ENCODE measurements at regions not wholly inside any gene's neighbourhood (a gene's known extent, or its start where the extent isn't known, plus 50 kb on each side); places are given as distances from the start of the nearest gene placed in this dataset.

DNA sequence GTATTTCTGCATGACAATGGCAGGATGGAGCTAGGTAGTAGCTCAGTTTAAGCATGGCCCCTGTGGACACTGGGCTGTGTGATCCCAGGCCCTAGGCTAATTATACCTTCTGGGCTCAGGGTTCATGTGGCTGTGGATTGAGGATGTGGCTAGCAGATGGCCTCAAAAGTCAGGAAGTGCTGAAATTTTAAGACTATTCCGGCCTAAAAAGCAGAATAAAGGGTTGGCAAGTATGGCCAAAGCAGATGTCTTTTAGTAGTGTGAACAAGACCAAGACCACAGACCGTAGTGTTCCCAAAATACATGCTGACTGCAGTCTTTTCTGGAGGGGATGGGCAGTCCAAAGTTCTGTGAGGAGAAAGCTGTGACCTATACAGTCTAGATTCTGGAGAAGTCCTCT, 115.7 kb upstream of the RAG2 start:
- no peak for TF ChIP-seq POLR2A (IDR thresholded peaks at IDR 0.05)
- TF ChIP-seq, protein P1, sequence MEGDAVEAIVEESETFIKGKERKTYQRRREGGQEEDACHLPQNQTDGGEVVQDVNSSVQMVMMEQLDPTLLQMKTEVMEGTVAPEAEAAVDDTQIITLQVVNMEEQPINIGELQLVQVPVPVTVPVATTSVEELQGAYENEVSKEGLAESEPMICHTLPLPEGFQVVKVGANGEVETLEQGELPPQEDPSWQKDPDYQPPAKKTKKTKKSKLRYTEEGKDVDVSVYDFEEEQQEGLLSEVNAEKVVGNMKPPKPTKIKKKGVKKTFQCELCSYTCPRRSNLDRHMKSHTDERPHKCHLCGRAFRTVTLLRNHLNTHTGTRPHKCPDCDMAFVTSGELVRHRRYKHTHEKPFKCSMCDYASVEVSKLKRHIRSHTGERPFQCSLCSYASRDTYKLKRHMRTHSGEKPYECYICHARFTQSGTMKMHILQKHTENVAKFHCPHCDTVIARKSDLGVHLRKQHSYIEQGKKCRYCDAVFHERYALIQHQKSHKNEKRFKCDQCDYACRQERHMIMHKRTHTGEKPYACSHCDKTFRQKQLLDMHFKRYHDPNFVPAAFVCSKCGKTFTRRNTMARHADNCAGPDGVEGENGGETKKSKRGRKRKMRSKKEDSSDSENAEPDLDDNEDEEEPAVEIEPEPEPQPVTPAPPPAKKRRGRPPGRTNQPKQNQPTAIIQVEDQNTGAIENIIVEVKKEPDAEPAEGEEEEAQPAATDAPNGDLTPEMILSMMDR (IDR thresholded peaks at IDR 0.05 in 8 of 11, conservative IDR thresholded peaks at IDR 0.05 in 3 of 11): no peak
- TF ChIP-seq POLR2AphosphoS5 (IDR thresholded peaks at IDR 0.05): no peak

Data from spleen (tissue), 7 donors.